Inferior parietal cortex (tissue), 1 donor: ENCODE measurements at regions not wholly inside any gene's neighbourhood (a gene's known extent, or its start where the extent isn't known, plus 50 kb on each side); places are given as distances from the start of the nearest gene placed in this dataset.

Source experiments
- DNase-seq: peaks from one replicate; pipeline ENCODE4 v3.0.0-alpha.2; 2016; ENCODE audit errors: extremely low spot score

DNA sequence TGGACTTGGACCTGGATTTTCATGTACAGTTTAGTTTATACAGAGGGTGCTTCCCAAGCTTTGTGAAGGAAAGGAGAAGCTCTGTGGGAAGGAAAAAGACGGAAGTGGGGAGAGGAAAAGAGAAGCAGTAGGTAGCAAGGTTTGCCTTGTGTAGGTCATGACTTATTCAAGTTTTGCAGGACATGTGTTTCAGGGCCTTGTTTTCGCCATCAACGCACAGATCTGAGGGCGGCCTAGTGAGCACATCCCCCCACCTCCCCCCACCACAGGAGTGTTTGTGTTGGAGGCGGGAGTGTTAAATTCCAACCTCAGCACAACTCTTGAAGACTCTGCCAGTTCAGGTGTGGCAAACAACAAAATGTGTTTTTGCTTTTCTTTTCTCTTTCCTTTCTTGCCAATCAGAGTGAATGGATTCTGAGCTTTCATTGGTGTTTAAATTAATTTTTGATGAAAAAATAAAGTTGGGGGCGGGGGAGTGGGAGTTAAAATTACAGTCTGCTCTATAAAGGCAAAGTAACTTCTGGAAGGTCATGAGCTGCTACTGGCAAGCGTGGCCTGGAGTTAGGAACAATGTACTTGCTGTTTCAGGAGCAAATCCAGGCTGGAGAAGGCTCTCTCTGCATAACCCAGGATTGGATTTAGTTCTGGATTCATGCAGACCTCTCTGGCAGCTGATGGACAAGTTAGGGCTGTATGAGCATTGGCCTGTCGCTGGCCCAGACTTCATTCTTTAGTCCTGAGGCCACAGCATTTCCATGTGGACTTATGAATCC lies 338.5 kb downstream of the CD83 start:
- DNase-seq = no peak

GRCh38 chr6:14456941-14457340 lies 339.4 kb downstream of the CD83 start:
- DNase-seq = no peak

- DNase-seq = no peak
These were observed 341.2 kb downstream of the CD83 start for GRCh38 chr6:14458669-14459266.

GRCh38 chr6:14459315-14459714 lies 341.7 kb downstream of the CD83 start:
- no peak for DNase-seq

GRCh38 chr6:14460556-14460955 lies 343.0 kb downstream of the CD83 start:
- DNase-seq = no peak

- no peak for DNase-seq
These were observed 344.6 kb downstream of the CD83 start for GRCh38 chr6:14462135-14462534.

DNA sequence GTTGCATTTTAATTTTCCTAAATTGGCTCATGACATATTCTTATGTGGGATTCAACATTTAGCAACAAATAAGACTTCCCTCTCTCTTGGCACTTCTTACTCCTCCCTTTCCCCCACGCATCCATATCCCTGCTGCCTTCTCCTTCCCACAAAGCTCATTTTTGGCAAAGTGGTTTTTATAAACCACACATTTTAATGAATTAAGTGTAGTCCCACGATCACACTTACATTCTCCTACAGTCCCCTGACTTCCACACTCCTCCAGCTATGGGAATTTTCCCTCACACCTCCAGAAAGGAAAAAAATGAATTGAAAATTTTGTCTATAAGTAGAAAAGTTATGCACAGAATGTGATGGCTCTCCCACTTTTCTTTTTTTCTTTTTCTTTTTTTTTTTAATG lies 345.0 kb downstream of the CD83 start:
- DNase-seq = peak; percentile 28

- DNase-seq = no peak
These were observed 345.5 kb downstream of the CD83 start for GRCh38 chr6:14463110-14463509.

DNA sequence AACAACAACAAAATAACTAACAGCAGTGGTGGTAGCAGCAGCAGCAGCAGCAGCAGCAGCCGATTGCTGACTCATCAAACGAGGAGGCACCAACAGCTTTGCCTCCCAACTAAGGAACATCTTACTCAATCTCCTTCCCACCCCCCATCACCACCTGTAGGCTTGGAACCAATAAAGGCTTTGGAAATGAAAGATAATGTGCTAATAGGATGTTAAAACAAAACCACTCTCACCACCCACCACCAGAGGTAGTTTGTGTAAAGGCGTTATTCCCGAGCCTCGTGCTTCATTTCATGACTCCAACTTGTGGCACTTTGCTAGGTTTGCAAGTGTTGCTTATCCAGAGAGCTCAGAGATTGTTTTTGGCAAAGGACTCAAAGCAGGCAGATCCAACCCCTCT lies 346.5 kb downstream of the CD83 start:
- DNase-seq = peak; percentile 25

DNA sequence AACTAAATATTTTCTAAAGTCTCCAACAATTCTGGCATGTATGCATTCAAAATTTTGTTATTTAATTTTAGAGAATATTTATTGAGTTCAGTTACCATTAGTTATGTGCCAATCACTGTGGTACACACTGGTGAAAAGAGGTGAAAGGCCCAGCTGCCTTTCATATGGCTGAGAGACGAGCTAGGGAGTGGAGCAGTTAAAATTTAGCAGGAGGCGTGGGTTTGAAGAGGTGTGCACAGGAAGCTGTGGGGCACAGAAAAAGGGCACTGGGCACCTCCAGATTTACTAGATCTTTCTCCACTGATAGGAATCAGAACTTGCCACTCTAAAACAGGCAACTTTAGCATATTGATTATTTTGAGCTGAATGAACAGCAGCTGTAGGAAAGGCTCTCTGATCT lies 347.1 kb downstream of the CD83 start:
- DNase-seq = no peak

- no peak for DNase-seq
These were observed 348.7 kb downstream of the CD83 start for GRCh38 chr6:14466278-14466677.

DNA sequence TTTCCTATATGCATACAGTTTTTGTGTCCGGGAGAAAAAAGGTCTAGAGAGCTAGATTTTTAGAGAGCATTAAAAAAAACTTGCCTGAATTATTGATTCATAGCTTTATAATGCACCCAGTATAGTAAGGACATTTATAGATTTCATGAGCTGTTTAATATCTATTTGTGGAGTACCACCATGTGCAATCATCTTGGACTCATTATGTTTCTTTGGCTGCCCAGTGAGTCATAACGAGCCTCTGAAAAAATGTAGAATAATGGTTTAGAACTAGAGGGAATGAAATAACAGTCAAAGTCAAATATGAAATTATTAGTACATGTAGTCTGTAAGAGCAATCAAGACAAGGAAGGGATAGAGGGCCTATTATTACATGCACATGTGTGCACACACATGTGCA lies 350.0 kb downstream of the CD83 start:
- no peak for DNase-seq

GRCh38 chr6:14468647-14469321 lies 351.2 kb downstream of the CD83 start:
- no peak for DNase-seq

DNA sequence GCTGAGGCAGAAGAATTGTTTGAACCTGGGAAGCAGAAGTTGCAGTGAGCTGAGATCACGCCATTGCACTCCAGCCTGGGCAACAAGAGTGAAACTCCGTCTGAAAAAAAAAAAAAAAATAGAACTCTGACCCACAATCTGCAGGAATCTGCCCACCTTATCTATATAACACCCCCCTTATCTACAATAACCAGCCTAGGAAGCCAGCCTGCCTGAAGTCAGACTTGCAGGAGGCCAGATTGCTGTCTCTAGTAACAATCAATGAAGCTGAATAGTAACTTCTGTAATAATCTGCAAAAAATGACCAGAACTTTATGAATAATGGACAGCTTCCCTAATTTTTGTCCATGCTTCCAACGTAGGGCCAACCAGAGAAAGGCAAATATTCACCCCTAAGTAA lies 352.5 kb downstream of the CD83 start:
- no peak for DNase-seq

DNA sequence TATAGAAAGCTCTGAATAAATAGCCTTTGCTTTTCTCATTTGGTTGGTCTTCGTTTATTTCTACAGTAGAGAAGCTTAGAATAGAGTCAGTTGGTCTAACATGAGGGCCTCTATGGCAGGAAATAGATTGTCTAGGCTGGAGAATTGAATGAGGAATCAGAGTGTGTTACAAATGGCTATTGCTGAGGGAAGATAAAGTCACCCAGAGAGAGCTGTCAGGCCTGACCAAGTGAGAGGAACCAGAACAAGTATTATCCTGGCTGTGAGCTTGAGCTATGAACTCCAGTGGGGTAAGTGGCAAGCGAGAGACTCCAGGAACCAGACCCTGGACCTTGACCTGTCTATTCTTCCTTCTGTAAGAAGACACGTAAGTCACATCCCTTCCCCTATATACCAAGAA lies 353.1 kb downstream of the CD83 start:
- DNase-seq = no peak

- DNase-seq = no peak
These were observed 354.8 kb downstream of the CD83 start for GRCh38 chr6:14472255-14472985.

DNA sequence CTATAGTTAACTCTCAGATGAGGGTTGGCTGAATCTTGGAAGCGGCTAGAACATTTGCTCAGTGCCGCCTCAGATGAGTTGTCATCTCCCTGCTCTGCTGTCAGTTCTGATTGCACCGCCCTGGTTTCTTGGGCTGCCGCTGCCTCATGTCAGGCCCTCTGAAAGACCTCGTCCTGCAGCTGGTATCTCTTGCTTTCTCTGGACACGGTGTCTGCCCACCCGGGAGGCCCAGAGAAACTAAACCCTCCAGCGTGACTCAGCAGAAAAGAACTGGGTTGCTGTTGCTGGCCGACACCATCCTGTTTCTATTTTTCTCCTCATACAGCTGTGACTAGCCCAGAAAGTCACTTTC lies 355.4 kb downstream of the CD83 start:
- DNase-seq = no peak

DNA sequence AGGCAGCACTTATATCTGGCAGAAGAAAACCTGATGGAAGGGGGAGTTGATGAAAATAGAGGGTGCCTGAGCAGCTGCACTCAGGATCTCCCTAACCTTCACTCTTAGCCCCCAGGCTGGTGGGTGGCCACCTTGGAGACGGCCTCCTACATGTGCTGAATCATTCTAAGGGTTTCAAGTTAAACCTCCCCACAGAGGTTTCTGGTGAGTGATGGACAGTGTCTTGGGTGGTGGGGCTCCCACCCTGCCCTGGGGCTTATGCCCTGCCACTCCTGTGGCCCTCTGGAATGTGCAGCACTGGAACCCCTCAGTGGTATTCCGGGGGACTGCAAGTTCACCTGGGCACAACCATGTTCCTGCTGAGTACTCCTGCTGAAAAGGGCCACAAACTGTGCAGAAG lies 357.2 kb downstream of the CD83 start:
- DNase-seq = no peak

DNA sequence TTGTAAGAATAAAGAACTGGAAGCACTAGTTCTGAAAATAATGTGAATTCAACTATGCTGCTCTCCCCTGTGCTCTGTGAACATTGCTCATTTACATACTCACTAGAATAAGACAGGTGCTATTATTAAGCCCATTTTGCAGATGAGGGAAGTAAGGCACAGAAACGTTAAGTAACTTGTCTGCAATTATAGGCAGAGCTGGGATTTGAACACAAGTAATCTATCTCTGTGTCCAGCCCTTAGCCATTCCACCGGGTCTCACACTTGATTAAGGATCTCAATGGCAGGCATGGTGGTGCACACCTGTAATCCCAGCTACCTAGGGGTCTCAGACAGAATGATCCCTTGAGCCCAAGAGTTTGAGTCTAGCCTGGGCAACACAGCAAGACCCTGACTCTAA lies 357.7 kb downstream of the CD83 start:
- DNase-seq = no peak

- DNase-seq = peak; percentile 64
These were observed 359.4 kb downstream of the CD83 start for GRCh38 chr6:14476793-14477531.

DNA sequence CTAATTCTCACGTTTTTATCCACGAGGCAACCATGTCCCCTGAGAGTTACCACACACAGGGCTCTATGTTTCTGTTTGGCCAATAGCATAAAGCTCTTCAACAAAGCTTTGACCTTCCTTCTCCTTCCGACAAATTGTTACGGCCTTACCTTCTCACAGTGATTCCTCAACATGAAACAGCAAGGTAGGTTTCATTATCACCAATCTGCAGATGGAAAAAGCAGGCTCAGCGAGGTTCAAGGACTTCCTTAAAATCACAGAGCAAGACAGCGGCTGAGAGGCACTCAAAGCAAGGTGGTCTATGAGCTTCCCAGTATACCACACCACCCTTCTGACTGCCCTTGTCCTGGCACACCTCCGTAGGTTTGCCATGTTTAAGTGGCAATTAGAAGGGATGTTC lies 360.0 kb downstream of the CD83 start:
- DNase-seq = no peak
